ENCODE measurements at regions not wholly inside any gene's neighbourhood (a gene's known extent, or its start where the extent isn't known, plus 50 kb on each side); places are given as distances from the start of the nearest gene placed in this dataset.

GRCh38 chr3:159800434-159801155 lies 188.0 kb upstream of the IL12A start:
- no peaks in the 10 kb centered on the region for H3F3A ChIP-seq (replicated peaks; ENCODE audit: insufficient read depth)
- H3K4me3 ChIP-seq (ENCODE audit: low read depth in 2 of 2, low read length in 1 of 2): no peak overlapping the region
- H3K9me3 ChIP-seq: no peaks in the 10 kb centered on the region
- no peak overlapping the region for H2AFZ ChIP-seq (ENCODE audit: low read depth)
- POLR2A ChIA-PET: no interaction called here
- H3K9me2 ChIP-seq: no peaks in the 10 kb centered on the region
- no peaks in the 10 kb centered on the region for H3K4me1 ChIP-seq (ENCODE audit: control insufficient read depth in 1 of 2, insufficient read depth in 2 of 2, low read depth in 1 of 2, low read length in 1 of 2)
- no peaks in the 10 kb centered on the region for H3K36me3 ChIP-seq (replicated peaks in 1 of 2; ENCODE audit: control insufficient read depth in 1 of 2, insufficient read depth in 2 of 2, low read length in 1 of 2)
- H3K27me3 ChIP-seq (ENCODE audit: insufficient read depth): no peaks in the 10 kb centered on the region
- CTCF ChIA-PET: interaction anchor here (0.7 to 3.4 kb wide), 8 partner anchors 13 to 955 kb away, joined by 3 to 12 read pairs (median 4); no protein-coding TSS in a partner anchor
- H3K79me2 ChIP-seq (ENCODE audit: insufficient read depth): peaks cover 93% of the 10 kb centered on the region
- H4K20me1 ChIP-seq (ENCODE audit: insufficient read depth): peaks cover 19% of the 10 kb centered on the region; the same call in 1 of the 2 replicates
- H3K4me2 ChIP-seq: no peak overlapping the region
- DNase-seq: no peak
- WGBS (ENCODE audit: low lambda C conversion rate): 86% methylated on average over 6 of the region's 6 CpGs
- TF ChIP-seq USF2 (IDR thresholded peaks at IDR 0.05; ENCODE audit: borderline replicate concordance, low read depth, low read length): no peak
- TF ChIP-seq NFIC (IDR thresholded peaks at IDR 0.05; ENCODE audit: borderline replicate concordance): no peak
- TF ChIP-seq SIN3A (IDR thresholded peaks at IDR 0.05; ENCODE audit: borderline replicate concordance, low read depth, low read length): no peak
- no peak for TF ChIP-seq YY1 (IDR thresholded peaks at IDR 0.05; ENCODE audit: low read depth)
- TF ChIP-seq MEF2A (IDR thresholded peaks at IDR 0.05; ENCODE audit: borderline replicate concordance, low read depth): no peak
- no peak for TF ChIP-seq MXI1 (IDR thresholded peaks at IDR 0.05; ENCODE audit: low read depth, low read length)
- TF ChIP-seq FOSL2 (IDR thresholded peaks at IDR 0.05; ENCODE audit: borderline replicate concordance, low read depth): no peak
- no peak for TF ChIP-seq TEAD4 (IDR thresholded peaks at IDR 0.05; ENCODE audit: borderline replicate concordance, insufficient read depth)
- no peak for TF ChIP-seq NRF1 (IDR thresholded peaks at IDR 0.05; ENCODE audit: low read depth, low read length)
- TF ChIP-seq ZBTB33 (IDR thresholded peaks at IDR 0.05; ENCODE audit: borderline replicate concordance, low read depth): no peak
- TF ChIP-seq RAD21 (IDR thresholded peaks at IDR 0.05; ENCODE audit: low read length): no peak
- no peak for TF ChIP-seq MAX (IDR thresholded peaks at IDR 0.05; ENCODE audit: low read depth)
- TF ChIP-seq ELF1 (IDR thresholded peaks at IDR 0.05): no peak
- no peak for TF ChIP-seq TCF12 (IDR thresholded peaks at IDR 0.05)
- TF ChIP-seq EZH2phosphoT487 (IDR thresholded peaks at IDR 0.05; ENCODE audit: borderline replicate concordance, low read depth): no peak
- no peak overlapping the region for H3K9ac ChIP-seq
- no peak overlapping the region for H3K27ac ChIP-seq (ENCODE audit: low read depth in 2 of 2, low read length in 1 of 2)
